HG02610 (cell line): ENCODE measurements at regions not wholly inside any gene's neighbourhood (a gene's known extent, or its start where the extent isn't known, plus 50 kb on each side); places are given as distances from the start of the nearest gene placed in this dataset.

Source experiments
- ATAC-seq: cut with Tn5 transposase; IDR thresholded peaks from one replicate; pipeline ENCODE4 v1.9.1; 2021; ENCODE audit warnings: mild to moderate bottlenecking, moderate library complexity; ENCODE audit not compliant: unreplicated experiment

GRCh38 chr1:104435255-104435654 lies 685.6 kb downstream of the AMY1C start:
- ATAC-seq: no peak

- no peak for ATAC-seq
These were observed 690.3 kb downstream of the AMY1C start for GRCh38 chr1:104440011-104440410.

GRCh38 chr1:104456724-104457123 lies 707.0 kb downstream of the AMY1C start:
- ATAC-seq: no peak

GRCh38 chr1:104459886-104460285 lies 710.2 kb downstream of the AMY1C start:
- ATAC-seq: no peak

- ATAC-seq: no peak
These were observed 711.2 kb downstream of the AMY1C start for GRCh38 chr1:104460880-104461279.

- no peak for ATAC-seq
These were observed 713.5 kb downstream of the AMY1C start for GRCh38 chr1:104463126-104463697.

GRCh38 chr1:104466068-104466467 lies 716.4 kb downstream of the AMY1C start:
- no peak for ATAC-seq

GRCh38 chr1:104467590-104467989 lies 717.9 kb downstream of the AMY1C start:
- ATAC-seq: peak; percentile 55

GRCh38 chr1:104468282-104468681 lies 718.6 kb downstream of the AMY1C start:
- no peak for ATAC-seq

GRCh38 chr1:104476126-104476525 lies 726.4 kb downstream of the AMY1C start:
- no peak for ATAC-seq

GRCh38 chr1:104488296-104489015 lies 738.8 kb downstream of the AMY1C start:
- no peak for ATAC-seq

- ATAC-seq: no peak
These were observed 776.6 kb downstream of the AMY1C start for GRCh38 chr1:104526158-104526795.

GRCh38 chr1:104531990-104532389 lies 782.3 kb downstream of the AMY1C start:
- no peak for ATAC-seq

GRCh38 chr1:104574620-104575019 lies 824.9 kb downstream of the AMY1C start:
- no peak for ATAC-seq

GRCh38 chr1:104592926-104593325 lies 843.2 kb downstream of the AMY1C start:
- peak; percentile 46 for ATAC-seq

- ATAC-seq: peak; percentile 69
These were observed 843.9 kb downstream of the AMY1C start for GRCh38 chr1:104593413-104594187.

- no peak for ATAC-seq
These were observed 867.8 kb downstream of the AMY1C start for GRCh38 chr1:104617474-104617873.

- no peak for ATAC-seq
These were observed 871.5 kb downstream of the AMY1C start for GRCh38 chr1:104621221-104621620.

- ATAC-seq: no peak
These were observed 874.8 kb downstream of the AMY1C start for GRCh38 chr1:104624538-104624937.

- ATAC-seq: no peak
These were observed 879.9 kb downstream of the AMY1C start for GRCh38 chr1:104629589-104629988.

GRCh38 chr1:104630567-104631149 lies 881.0 kb downstream of the AMY1C start:
- ATAC-seq: no peak
